ENCODE measurements at regions not wholly inside any gene's neighbourhood (a gene's known extent, or its start where the extent isn't known, plus 50 kb on each side); places are given as distances from the start of the nearest gene placed in this dataset.
"Not testable (repeated sequence)": the region's sequence is repeated elsewhere in the genome, so short reads cannot be mapped to it uniquely, and the experiment has no call there.

DNA sequence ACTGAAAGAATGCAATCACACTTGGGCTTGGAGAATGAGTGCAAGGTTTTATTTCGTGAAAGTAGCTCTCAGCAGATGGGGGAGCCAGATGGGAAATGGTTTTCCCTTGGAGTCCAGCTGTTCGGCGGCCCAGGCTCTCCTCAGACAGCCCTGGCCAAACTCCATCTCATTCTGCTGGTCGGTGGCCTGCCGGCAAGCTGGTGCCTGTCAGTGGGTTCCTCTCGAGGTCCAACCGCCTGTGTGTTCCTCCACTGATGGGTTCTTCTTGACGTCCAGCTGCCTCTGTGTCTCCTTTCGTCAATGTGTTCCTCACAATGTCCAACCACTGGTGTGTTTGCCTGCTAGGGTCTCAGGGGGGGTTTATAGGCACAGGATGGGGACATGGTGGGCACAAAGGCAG, 80.3 kb downstream of the POU3F4 start:
- no peak for DNase-seq (ENCODE audit: low read depth)
- TF ChIP-seq, protein P1, sequence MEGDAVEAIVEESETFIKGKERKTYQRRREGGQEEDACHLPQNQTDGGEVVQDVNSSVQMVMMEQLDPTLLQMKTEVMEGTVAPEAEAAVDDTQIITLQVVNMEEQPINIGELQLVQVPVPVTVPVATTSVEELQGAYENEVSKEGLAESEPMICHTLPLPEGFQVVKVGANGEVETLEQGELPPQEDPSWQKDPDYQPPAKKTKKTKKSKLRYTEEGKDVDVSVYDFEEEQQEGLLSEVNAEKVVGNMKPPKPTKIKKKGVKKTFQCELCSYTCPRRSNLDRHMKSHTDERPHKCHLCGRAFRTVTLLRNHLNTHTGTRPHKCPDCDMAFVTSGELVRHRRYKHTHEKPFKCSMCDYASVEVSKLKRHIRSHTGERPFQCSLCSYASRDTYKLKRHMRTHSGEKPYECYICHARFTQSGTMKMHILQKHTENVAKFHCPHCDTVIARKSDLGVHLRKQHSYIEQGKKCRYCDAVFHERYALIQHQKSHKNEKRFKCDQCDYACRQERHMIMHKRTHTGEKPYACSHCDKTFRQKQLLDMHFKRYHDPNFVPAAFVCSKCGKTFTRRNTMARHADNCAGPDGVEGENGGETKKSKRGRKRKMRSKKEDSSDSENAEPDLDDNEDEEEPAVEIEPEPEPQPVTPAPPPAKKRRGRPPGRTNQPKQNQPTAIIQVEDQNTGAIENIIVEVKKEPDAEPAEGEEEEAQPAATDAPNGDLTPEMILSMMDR (conservative IDR thresholded peaks at IDR 0.05; ENCODE audit: control insufficient read depth, insufficient read depth, low read depth, low read length): no peak
- no peak overlapping the region for H3K4me3 ChIP-seq (ENCODE audit: control insufficient read depth, low read depth, low read length)

DNA sequence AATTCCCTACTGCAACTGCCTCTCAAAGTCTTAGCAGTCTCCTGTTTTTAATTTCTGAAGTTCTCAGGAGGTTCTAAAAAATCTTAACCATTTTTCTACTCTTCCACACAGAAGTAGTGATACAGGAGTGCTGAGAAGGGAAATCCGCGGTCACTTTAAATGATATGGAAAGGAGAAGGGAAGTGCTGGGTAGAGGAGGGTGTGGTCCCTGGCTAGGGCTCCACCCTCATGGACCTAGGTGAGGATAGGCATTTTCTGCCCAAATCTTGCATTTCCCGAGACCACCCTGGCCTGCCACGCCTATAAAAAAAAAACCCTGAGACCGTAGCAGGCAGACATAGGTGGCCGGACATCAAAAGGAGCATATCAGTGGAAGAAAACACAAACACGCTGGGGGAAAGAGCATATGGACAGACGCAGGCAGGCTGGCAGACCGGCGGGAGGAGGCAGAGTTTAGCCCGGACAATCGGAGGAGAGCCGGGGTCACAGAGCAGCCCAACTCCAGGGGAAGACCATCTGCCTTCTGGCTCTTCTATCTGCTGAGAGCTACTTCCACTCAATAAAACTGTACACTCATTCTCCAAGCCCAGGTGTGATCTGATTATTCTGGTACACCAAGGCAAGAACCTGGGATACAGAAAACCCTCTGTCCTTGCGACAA, 85.7 kb downstream of the POU3F4 start:
- no peak for DNase-seq (ENCODE audit: low read depth)
- no peak overlapping the region for H3K4me3 ChIP-seq (ENCODE audit: control insufficient read depth, low read depth, low read length)
- TF ChIP-seq, protein P1 (conservative IDR thresholded peaks at IDR 0.05; ENCODE audit: control insufficient read depth, insufficient read depth, low read depth, low read length): no peak

DNA sequence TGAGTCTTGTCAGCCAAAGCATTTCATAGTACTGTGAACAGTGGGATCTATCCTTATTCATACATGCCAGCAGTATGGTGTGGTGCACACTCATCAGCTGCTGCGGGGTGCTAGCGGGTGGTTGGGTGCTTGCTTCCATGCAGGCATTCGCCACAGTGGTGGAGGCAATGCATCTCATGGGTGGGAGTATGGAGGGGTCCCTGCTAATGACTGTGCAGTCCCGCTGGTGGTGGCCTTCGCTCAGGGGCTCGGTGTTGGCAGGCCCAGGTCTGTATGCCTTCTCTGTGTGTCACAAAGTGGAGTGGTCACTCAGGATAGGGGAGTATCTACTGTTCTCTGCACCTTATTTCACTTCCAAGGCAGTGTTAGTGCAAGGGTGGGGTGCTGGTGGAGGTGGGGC, 122.6 kb downstream of the POU3F4 start:
- TF ChIP-seq, protein P1 (conservative IDR thresholded peaks at IDR 0.05; ENCODE audit: control insufficient read depth, insufficient read depth, low read depth, low read length): no peak
- no peak for DNase-seq (ENCODE audit: low read depth)
- H3K4me3 ChIP-seq (ENCODE audit: control insufficient read depth, low read depth, low read length): no peak overlapping the region

DNA sequence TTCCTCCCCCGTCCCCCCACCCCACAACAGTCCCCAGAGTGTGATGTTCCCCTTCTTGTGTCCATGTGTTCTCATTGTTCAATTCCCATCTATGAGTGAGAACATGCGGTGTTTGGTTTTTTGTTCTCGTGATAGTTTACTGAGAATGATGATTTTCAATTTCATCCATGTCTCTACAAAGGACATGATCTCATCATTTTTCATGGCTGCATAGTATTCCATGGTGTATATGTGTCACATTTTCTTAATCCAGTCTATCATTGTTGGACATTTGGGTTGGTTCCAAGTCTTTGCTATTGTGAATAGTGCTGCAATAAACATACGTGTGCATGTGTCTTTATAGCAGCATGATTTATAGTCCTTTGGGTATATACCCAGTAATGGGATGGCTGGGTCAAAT, 141.6 kb downstream of the POU3F4 start:
- not testable (repeated sequence) for DNase-seq (ENCODE audit: low read depth); H3K4me3 ChIP-seq (ENCODE audit: control insufficient read depth, low read depth, low read length)

DNA sequence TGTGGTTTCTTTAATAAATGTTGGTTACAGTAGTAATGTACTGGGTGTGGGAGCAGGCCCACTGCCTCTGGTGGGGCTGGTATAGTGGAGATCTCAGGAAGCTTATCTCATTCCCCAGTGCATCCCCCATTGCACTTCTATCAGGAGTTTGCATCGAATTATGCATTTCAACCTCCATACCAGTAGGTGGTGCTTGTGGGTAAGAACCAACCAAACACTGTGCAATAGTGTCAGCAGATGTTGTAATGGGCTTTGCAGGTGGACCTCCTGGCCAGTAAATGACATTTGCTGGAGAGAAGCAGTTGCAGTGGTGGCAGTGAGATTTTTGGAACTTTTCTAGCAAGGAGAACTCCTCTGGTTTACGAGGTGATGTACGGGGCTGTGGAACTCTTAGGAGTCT, 150.6 kb downstream of the POU3F4 start:
- H3K4me3 ChIP-seq (ENCODE audit: control insufficient read depth, low read depth, low read length): no peak overlapping the region
- TF ChIP-seq, protein P1 (conservative IDR thresholded peaks at IDR 0.05; ENCODE audit: control insufficient read depth, insufficient read depth, low read depth, low read length): peak; percentile 17
- DNase-seq (ENCODE audit: low read depth): no peak

Measured in fibroblast of mammary gland (primary cell).